HG03469 (cell line): ENCODE measurements at regions not wholly inside any gene's neighbourhood (a gene's known extent, or its start where the extent isn't known, plus 50 kb on each side); places are given as distances from the start of the nearest gene placed in this dataset.
"Not testable (repeated sequence)": the region's sequence is repeated elsewhere in the genome, so short reads cannot be mapped to it uniquely, and the experiment has no call there.

ENCODE experiments used
- ATAC-seq: cut with Tn5 transposase; IDR thresholded peaks from one replicate; pipeline ENCODE4 v1.9.1; 2021; ENCODE audit warnings: mild to moderate bottlenecking, moderate library complexity, moderate number of reproducible peaks; ENCODE audit not compliant: unreplicated experiment

GRCh38 chr21:15932726-15933125, 202.9 kb downstream of the USP25 start:
- no peak for ATAC-seq

- no peak for ATAC-seq
Measured at GRCh38 chr21:15935530-15935929, 205.7 kb downstream of the USP25 start.

GRCh38 chr21:15943009-15943666, 213.4 kb downstream of the USP25 start:
- no peak for ATAC-seq

GRCh38 chr21:15947677-15948076, 217.9 kb downstream of the USP25 start:
- ATAC-seq, result no peak

GRCh38 chr21:15953551-15954116, 223.9 kb downstream of the USP25 start:
- no peak for ATAC-seq

- no peak for ATAC-seq
Measured at GRCh38 chr21:15964236-15964855, 234.6 kb downstream of the USP25 start.

- ATAC-seq, result no peak
Measured at GRCh38 chr21:15966231-15966630, 236.4 kb downstream of the USP25 start.

GRCh38 chr21:15966651-15967050, 236.9 kb downstream of the USP25 start:
- ATAC-seq, result no peak

- no peak for ATAC-seq
Measured at GRCh38 chr21:15967661-15968060, 237.9 kb downstream of the USP25 start.

GRCh38 chr21:15968776-15969310, 239.1 kb downstream of the USP25 start:
- no peak for ATAC-seq

- ATAC-seq, result no peak
Measured at GRCh38 chr21:15976807-15977206, 247.0 kb downstream of the USP25 start.

- no peak for ATAC-seq
Measured at GRCh38 chr21:15978215-15978738, 248.5 kb downstream of the USP25 start.

- ATAC-seq, result not testable (repeated sequence)
Measured at GRCh38 chr21:15979493-15979892, 249.7 kb downstream of the USP25 start.

GRCh38 chr21:15986277-15986676, 256.5 kb downstream of the USP25 start:
- no peak for ATAC-seq

- ATAC-seq, result no peak
Measured at GRCh38 chr21:15992171-15992570, 262.4 kb downstream of the USP25 start.

- no peak for ATAC-seq
Measured at GRCh38 chr21:15993951-15994350, 264.2 kb downstream of the USP25 start.

- ATAC-seq, result no peak
Measured at GRCh38 chr21:15999741-16000140, 270.0 kb downstream of the USP25 start.

- no peak for ATAC-seq
Measured at GRCh38 chr21:16002874-16003466, 273.2 kb downstream of the USP25 start.

GRCh38 chr21:16004086-16004485, 274.3 kb downstream of the USP25 start:
- no peak for ATAC-seq

GRCh38 chr21:16004523-16004922, 274.7 kb downstream of the USP25 start:
- no peak for ATAC-seq

- ATAC-seq, result no peak
Measured at GRCh38 chr21:16005996-16006395, 276.2 kb downstream of the USP25 start.
